ENCODE measurements at regions not wholly inside any gene's neighbourhood (a gene's known extent, or its start where the extent isn't known, plus 50 kb on each side); places are given as distances from the start of the nearest gene placed in this dataset.
A peak's percentile ranks its signal among the peaks of the same experiment; 100 is the strongest.

GRCh38 chr12:127438512-127439244, 828.3 kb upstream of the TMEM132C start:
- Histone ChIP-seq H3K27me3 (replicated peaks) (no peaks in the 10 kb centered on the region), H3K4me3 (ENCODE audit: low read depth, low read length) (no peak overlapping the region), H3K36me3 (replicated peaks) (no peaks in the 10 kb centered on the region), H3K27ac (no peak overlapping the region)
- DNase-seq, result no peak
- in situ Hi-C loops (cut with HindIII; ENCODE audit: low pct_ligation_motif_present, low sequenced_read_pairs), result no loop called here
- no peak for TF ChIP-seq CTCF (IDR thresholded peaks at IDR 0.05; ENCODE audit: low read depth, low read length, missing control alignments)

GRCh38 chr12:127445581-127446139, 821.3 kb upstream of the TMEM132C start:
- Histone ChIP-seq H3K27me3 (replicated peaks) (no peaks in the 10 kb centered on the region), H3K27ac (no peak overlapping the region), H3K36me3 (replicated peaks) (no peaks in the 10 kb centered on the region), H3K4me3 (ENCODE audit: low read depth, low read length) (no peak overlapping the region)
- in situ Hi-C loops (cut with HindIII; ENCODE audit: low pct_ligation_motif_present, low sequenced_read_pairs), result no loop called here
- TF ChIP-seq CTCF (IDR thresholded peaks at IDR 0.05; ENCODE audit: low read depth, low read length, missing control alignments), result no peak
- no peak for DNase-seq

GRCh38 chr12:127448906-127449305, 818.1 kb upstream of the TMEM132C start:
- DNase-seq, result no peak
- H3K27ac ChIP-seq, result no peak overlapping the region
- no peak for TF ChIP-seq CTCF (IDR thresholded peaks at IDR 0.05; ENCODE audit: low read depth, low read length, missing control alignments)
- in situ Hi-C loops (cut with HindIII; ENCODE audit: low pct_ligation_motif_present, low sequenced_read_pairs), result no loop called here
- no peak overlapping the region for H3K4me3 ChIP-seq (ENCODE audit: low read depth, low read length)
- no peaks in the 10 kb centered on the region for H3K36me3 ChIP-seq (replicated peaks)
- no peaks in the 10 kb centered on the region for H3K27me3 ChIP-seq (replicated peaks)

GRCh38 chr12:127450826-127451225, 816.1 kb upstream of the TMEM132C start:
- Histone ChIP-seq H3K27ac (no peak overlapping the region), H3K4me3 (ENCODE audit: low read depth, low read length) (no peak overlapping the region), H3K27me3 (replicated peaks) (no peaks in the 10 kb centered on the region), H3K36me3 (replicated peaks) (no peaks in the 10 kb centered on the region)
- in situ Hi-C loops (cut with HindIII; ENCODE audit: low pct_ligation_motif_present, low sequenced_read_pairs), result no loop called here
- no peak for TF ChIP-seq CTCF (IDR thresholded peaks at IDR 0.05; ENCODE audit: low read depth, low read length, missing control alignments)
- DNase-seq, result no peak

- in situ Hi-C loops (cut with HindIII; ENCODE audit: low pct_ligation_motif_present, low sequenced_read_pairs), result no loop called here
- Histone ChIP-seq H3K27me3 (replicated peaks) (no peaks in the 10 kb centered on the region), H3K27ac (no peak overlapping the region), H3K36me3 (replicated peaks) (no peaks in the 10 kb centered on the region), H3K4me3 (ENCODE audit: low read depth, low read length) (peak overlapping the region; percentile 26)
- peak; percentile 46 for TF ChIP-seq CTCF (IDR thresholded peaks at IDR 0.05; ENCODE audit: low read depth, low read length, missing control alignments)
- DNase-seq, result no peak
Observed at GRCh38 chr12:127455347-127456265, 811.4 kb upstream of the TMEM132C start.
